ENCODE measurements at regions not wholly inside any gene's neighbourhood (a gene's known extent, or its start where the extent isn't known, plus 50 kb on each side); places are given as distances from the start of the nearest gene placed in this dataset.
A peak's percentile ranks its signal among the peaks of the same experiment; 100 is the strongest.
"Not testable (repeated sequence)": the region's sequence is repeated elsewhere in the genome, so short reads cannot be mapped to it uniquely, and the experiment has no call there.

DNA sequence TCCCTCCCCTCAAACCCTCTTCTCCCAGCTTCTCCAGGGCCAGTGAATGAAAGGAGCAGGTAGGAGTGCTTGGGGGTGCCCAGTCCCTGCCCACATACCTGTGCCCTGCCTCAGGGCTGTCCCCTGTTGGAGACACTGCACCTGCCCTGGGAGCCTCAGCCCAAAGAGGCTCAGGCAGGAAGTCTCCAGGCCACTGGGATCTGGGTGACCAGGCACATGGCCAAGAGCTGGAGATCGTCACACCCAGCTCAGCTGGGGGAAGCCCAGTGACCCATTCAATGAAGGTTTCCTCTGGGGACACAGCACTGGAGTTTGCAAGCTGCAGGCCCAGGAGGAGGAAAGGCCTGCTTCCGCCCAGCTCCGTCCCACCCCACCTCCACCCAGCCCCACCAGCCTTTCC, 156.4 kb downstream of the ZFP36L2 start:
- Histone ChIP-seq H3K27ac (peak overlapping the region in 8 of 10 donors; percentile 4 to 95 (median 68)), H3K36me3 (no peaks in the 10 kb centered on the region), H3K4me3 (no peak overlapping the region), H3K9me3 (no peaks in the 10 kb centered on the region), H3K4me1 (peaks cover 38 to 65% (median 52%) of the 10 kb centered on the region in 9 donors), H3K27me3 (no peaks in the 10 kb centered on the region)
- intact Hi-C loops (cut with DNase I), result loop anchor here in 1 of 10 donors (5.0 kb wide), 3 partner anchors 38 to 157 kb away; partner anchors contain the start of gene ZFP36L2
- TF ChIP-seq, protein P1, sequence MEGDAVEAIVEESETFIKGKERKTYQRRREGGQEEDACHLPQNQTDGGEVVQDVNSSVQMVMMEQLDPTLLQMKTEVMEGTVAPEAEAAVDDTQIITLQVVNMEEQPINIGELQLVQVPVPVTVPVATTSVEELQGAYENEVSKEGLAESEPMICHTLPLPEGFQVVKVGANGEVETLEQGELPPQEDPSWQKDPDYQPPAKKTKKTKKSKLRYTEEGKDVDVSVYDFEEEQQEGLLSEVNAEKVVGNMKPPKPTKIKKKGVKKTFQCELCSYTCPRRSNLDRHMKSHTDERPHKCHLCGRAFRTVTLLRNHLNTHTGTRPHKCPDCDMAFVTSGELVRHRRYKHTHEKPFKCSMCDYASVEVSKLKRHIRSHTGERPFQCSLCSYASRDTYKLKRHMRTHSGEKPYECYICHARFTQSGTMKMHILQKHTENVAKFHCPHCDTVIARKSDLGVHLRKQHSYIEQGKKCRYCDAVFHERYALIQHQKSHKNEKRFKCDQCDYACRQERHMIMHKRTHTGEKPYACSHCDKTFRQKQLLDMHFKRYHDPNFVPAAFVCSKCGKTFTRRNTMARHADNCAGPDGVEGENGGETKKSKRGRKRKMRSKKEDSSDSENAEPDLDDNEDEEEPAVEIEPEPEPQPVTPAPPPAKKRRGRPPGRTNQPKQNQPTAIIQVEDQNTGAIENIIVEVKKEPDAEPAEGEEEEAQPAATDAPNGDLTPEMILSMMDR (IDR thresholded peaks at IDR 0.05), result peak in 2 of 9 donors; percentile 5 to 24
- peak; percentile 78 to 89 for DNase-seq
- WGBS, 2 donors, result 38 to 43% methylated on average over 3 of the region's 3 CpGs
- ATAC-seq, result peak; percentile 48 to 81 (median 68)

- DNase-seq (no peak), ATAC-seq (no peak)
- intact Hi-C loops (cut with DNase I), result no loop called here
- TF ChIP-seq, protein P1 (IDR thresholded peaks at IDR 0.05), result no peak
- WGBS, 2 donors, result 92 to 94% methylated on average over 16 of the region's 16 CpGs
- H3K36me3 ChIP-seq, result no peaks in the 10 kb centered on the region
- no peaks in the 10 kb centered on the region for H3K9me3 ChIP-seq
- H3K27me3 ChIP-seq, result no peaks in the 10 kb centered on the region
- peaks cover 27 to 53% (median 42%) of the 10 kb centered on the region in 9 donors for H3K4me1 ChIP-seq
- peak overlapping the region in 5 of 10 donors; percentile 34 to 62 (median 47) for H3K27ac ChIP-seq
- H3K4me3 ChIP-seq, result no peak overlapping the region
These were observed 157.5 kb downstream of the ZFP36L2 start for GRCh38 chr2:43068631-43069517.

- H3K4me3 ChIP-seq, result peak overlapping the region in 2 of 10 donors; percentile 7 to 30
- no peaks in the 10 kb centered on the region for H3K36me3 ChIP-seq
- WGBS, 2 donors, result 71 to 77% methylated on average over 51 of the region's 51 CpGs
- DNase-seq (peak in 1 of 2 donors; percentile 6), ATAC-seq (peak in 1 of 8 donors; percentile 6)
- TF ChIP-seq, protein P1 (IDR thresholded peaks at IDR 0.05), result no peak
- intact Hi-C loops (cut with DNase I), result no loop called here
- H3K27me3 ChIP-seq, result no peaks in the 10 kb centered on the region
- H3K4me1 ChIP-seq, result peaks cover 23 to 45% (median 34%) of the 10 kb centered on the region in 9 donors
- no peaks in the 10 kb centered on the region for H3K9me3 ChIP-seq
- H3K27ac ChIP-seq, result peak overlapping the region in 7 of 10 donors; percentile 14 to 62 (median 41)
These were observed 158.3 kb downstream of the ZFP36L2 start for GRCh38 chr2:43068041-43068533.

DNA sequence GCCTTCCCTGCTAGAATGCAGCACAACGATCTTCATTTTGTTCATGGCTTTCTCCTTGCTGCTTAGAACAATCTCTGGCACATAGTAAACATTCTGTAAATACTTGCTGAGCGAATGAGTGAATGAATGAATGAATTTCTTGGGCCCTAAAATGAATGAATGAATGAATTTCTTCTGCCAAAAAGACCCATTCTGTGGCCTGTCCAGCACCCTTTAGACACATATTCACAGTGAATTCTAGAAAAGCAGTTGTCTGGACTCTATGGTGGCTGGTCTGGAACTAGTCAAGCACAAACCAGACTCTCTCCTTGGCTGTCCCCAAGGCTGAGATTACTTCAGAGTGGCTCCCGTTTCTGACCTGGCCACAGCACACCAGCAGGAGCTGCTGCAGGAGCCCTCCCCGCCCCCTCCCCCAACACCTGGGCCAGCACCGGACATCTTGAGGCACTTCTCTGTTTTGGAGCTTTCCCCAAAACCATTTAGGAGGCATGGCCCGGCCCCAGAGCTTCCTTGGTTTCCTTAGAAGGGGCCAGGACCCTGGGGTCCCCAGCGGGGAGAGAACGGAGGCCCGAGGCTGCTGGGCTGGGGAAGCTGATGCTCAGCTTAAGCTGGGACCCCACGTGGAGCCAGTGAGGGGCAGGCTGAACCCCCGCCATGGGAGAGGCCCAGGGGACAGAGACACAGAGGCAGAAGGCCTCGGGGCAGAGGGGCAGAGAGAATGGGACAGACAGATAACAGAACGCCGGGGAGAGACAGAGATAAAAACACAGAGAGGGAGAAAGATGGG, 159.0 kb downstream of the ZFP36L2 start:
- ATAC-seq (no peak), DNase-seq (no peak)
- peak overlapping the region in 7 of 10 donors; percentile 14 to 62 (median 41) for H3K27ac ChIP-seq
- peak overlapping the region in 1 of 10 donors; percentile 30 for H3K4me3 ChIP-seq
- 82% methylated on average over 14 of the region's 14 CpGs for WGBS, 2 donors
- peaks cover 0 to under 1% (median 0%) of the 10 kb centered on the region in 11 donors for H3K9me3 ChIP-seq
- TF ChIP-seq, protein P1 (IDR thresholded peaks at IDR 0.05), result no peak
- no peaks in the 10 kb centered on the region for H3K36me3 ChIP-seq
- H3K4me1 ChIP-seq, result peaks cover 22 to 41% (median 34%) of the 10 kb centered on the region in 9 donors
- intact Hi-C loops (cut with DNase I), result no loop called here
- H3K27me3 ChIP-seq, result no peaks in the 10 kb centered on the region

GRCh38 chr2:43066541-43067253, 159.7 kb downstream of the ZFP36L2 start:
- WGBS, 2 donors, result 92 to 95% methylated on average over 20 of the region's 20 CpGs

More at GRCh38 chr2:43066541-43067253, 159.7 kb downstream of the ZFP36L2 start:
- ATAC-seq; H3K27me3 ChIP-seq; H3K4me3 ChIP-seq; H3K36me3 ChIP-seq; DNase-seq; H3K9me3 ChIP-seq; H3K27ac ChIP-seq; intact Hi-C loops (cut with DNase I): not testable (repeated sequence)
- H3K4me1 ChIP-seq, result peaks cover 15 to 33% (median 28%) of the 10 kb centered on the region in 9 donors

Data from heart right ventricle (tissue), 16 donors.